K562 (cell line): ENCODE measurements at regions not wholly inside any gene's neighbourhood (a gene's known extent, or its start where the extent isn't known, plus 50 kb on each side); places are given as distances from the start of the nearest gene placed in this dataset.

Experiments used
- ATF1 ChIP-seq, 2 experiments: fragments of 450-650 bp in 1 of 2; IDR thresholded peaks; 2 replicates each; pipeline ENCODE4 v1.6.1; 2016; ENCODE audit warnings: missing compliant biosample characterization in 1 of 2, missing genetic modification characterization in 1 of 2
- DPF2 ChIP-seq: fragments of 450-650 bp; IDR thresholded peaks from 2 replicates; pipeline ENCODE4 v1.6.1; 2016
- EP300 ChIP-seq: IDR thresholded peaks from 2 replicates; pipeline ENCODE4 v1.6.1; 2012; ENCODE audit warnings: low read length, improper control_type of control experiment
- ETV5 ChIP-seq: sonication (generic); formaldehyde crosslinking; IDR thresholded peaks from 2 replicates; pipeline ENCODE4 v1.4.0; 2020; ENCODE audit warnings: low read depth, mild to moderate bottlenecking, missing genetic modification reagents
- GABPB1 ChIP-seq: sonication (generic); formaldehyde crosslinking; IDR thresholded peaks from 2 replicates; pipeline ENCODE4 v1.8.0; 2022; ENCODE audit warnings: mild to moderate bottlenecking, missing genetic modification reagents
- HDGF ChIP-seq: fragments of 450-650 bp; IDR thresholded peaks from 2 replicates; pipeline ENCODE4 v1.6.1; 2016
- HNRNPUL1 ChIP-seq: fragments of 200-400 bp; formaldehyde crosslinking; IDR thresholded peaks from 2 replicates; pipeline ENCODE4 v1.6.1; 2017; ENCODE audit warnings: low read length
- HSF4 ChIP-seq: fragments of 250-450 bp; sonication (Bioruptor Pico); IDR thresholded peaks from 2 replicates; pipeline ENCODE4 v2.1.2; 2022; ENCODE audit warnings: mild to moderate bottlenecking, moderate library complexity, borderline replicate concordance
- JUND ChIP-seq, 2 experiments: IDR thresholded peaks; 2 replicates in 1 of 2; 3 replicates in 1 of 2; pipeline ENCODE4 v1.6.1; 2011; ENCODE audit warnings: borderline replicate concordance in 2 of 2, low read depth in 2 of 2, low read length in 2 of 2, improper control_type of control experiment in 1 of 2, missing biosample characterization in 1 of 2, missing genetic modification characterization in 1 of 2, missing genetic modification reagents in 1 of 2
- MEF2D ChIP-seq: conservative IDR thresholded peaks from 2 replicates; pipeline ENCODE4 v1.6.1; 2016; ENCODE audit warnings: low read depth, missing genetic modification characterization, missing compliant biosample characterization
- NCOA1 ChIP-seq: fragments of 450-650 bp; IDR thresholded peaks from 2 replicates; pipeline ENCODE4 v1.6.1; 2016; ENCODE audit warnings: low read depth
- NCOA2 ChIP-seq, 2 experiments: fragments of 450-650 bp; IDR thresholded peaks; 2 replicates each; pipeline ENCODE4 v1.6.1; 2018; ENCODE audit warnings: mild to moderate bottlenecking in 2 of 2, moderate library complexity in 1 of 2; ENCODE audit not compliant: partially characterized antibody in 2 of 2
- NFE2L1 ChIP-seq: fragments of 450-650 bp; IDR thresholded peaks from 2 replicates; pipeline ENCODE4 v1.6.1; 2016; ENCODE audit warnings: missing genetic modification characterization, low read depth, mild to moderate bottlenecking, missing compliant biosample characterization, moderate library complexity, borderline replicate concordance
- NFIX ChIP-seq: fragments of 250-450 bp; sonication (Bioruptor Pico); IDR thresholded peaks from 2 replicates; pipeline ENCODE4 v1.4.0; 2020; ENCODE audit warnings: low read depth, mild to moderate bottlenecking, moderate library complexity
- PYGO2 ChIP-seq: fragments of 450-650 bp; IDR thresholded peaks from 2 replicates; pipeline ENCODE4 v1.6.1; 2016; ENCODE audit warnings: mild to moderate bottlenecking, missing genetic modification characterization, moderate library complexity, missing compliant biosample characterization
- RBBP5 ChIP-seq: fragments of 200-600 bp; sonication (generic); IDR thresholded peaks from 2 replicates; pipeline ENCODE4 v1.6.1; 2012; ENCODE audit warnings: borderline replicate concordance, mild to moderate bottlenecking, low read length, control low read depth, inconsistent platforms; ENCODE audit not compliant: insufficient read depth, poor library complexity, severe bottlenecking
- SAFB ChIP-seq: fragments of 200-400 bp; formaldehyde crosslinking; IDR thresholded peaks from 2 replicates; pipeline ENCODE4 v1.6.1; 2017; ENCODE audit warnings: low read depth, low read length, borderline replicate concordance
- SMARCE1 ChIP-seq: fragments of 450-650 bp; IDR thresholded peaks from 2 replicates; pipeline ENCODE4 v1.7.1; 2016; ENCODE audit warnings: mild to moderate bottlenecking
- TAF9B ChIP-seq: fragments of 450-650 bp; IDR thresholded peaks from 2 replicates; pipeline ENCODE4 v1.6.1; 2018; ENCODE audit warnings: mild to moderate bottlenecking; ENCODE audit not compliant: partially characterized antibody
- TRIM24 ChIP-seq, 2 experiments: fragments of 450-650 bp; IDR thresholded peaks; 2 replicates each; pipeline ENCODE4 v1.6.1; 2016
- TSC22D4 ChIP-seq: fragments of 450-650 bp; IDR thresholded peaks from 2 replicates; pipeline ENCODE4 v1.6.1; 2016; ENCODE audit warnings: missing genetic modification characterization, missing biosample characterization, control low read depth
- ZNF699 ChIP-seq: fragments of 250-450 bp; sonication (Bioruptor Pico); IDR thresholded peaks from 2 replicates; pipeline ENCODE4 v1.8.0; 2021; ENCODE audit warnings: mild to moderate bottlenecking, moderate library complexity; ENCODE audit not compliant: insufficient replicate concordance
- ZNF764 ChIP-seq: fragments of 250-450 bp; sonication (Bioruptor Pico); IDR thresholded peaks from 2 replicates; pipeline ENCODE4 v1.4.0; 2020; ENCODE audit warnings: low read depth, mild to moderate bottlenecking, moderate library complexity
- ZNF79 ChIP-seq: fragments of 250-450 bp; sonication (Bioruptor Pico); IDR thresholded peaks from 2 replicates; pipeline ENCODE4 v1.4.0; 2020; ENCODE audit warnings: low read depth, mild to moderate bottlenecking, moderate library complexity
- TF ChIP-seq, protein P1 (sequence below): sonication (generic); IDR thresholded peaks from 2 replicates; pipeline ENCODE4 v1.6.1; 2016
- TF ChIP-seq, protein P2 (sequence below), 2 experiments: fragments of 450-650 bp; IDR thresholded peaks; 2 replicates each; pipeline ENCODE4 v1.6.1; 2018; ENCODE audit warnings: mild to moderate bottlenecking in 2 of 2, low read depth in 1 of 2; ENCODE audit not compliant: partially characterized antibody in 2 of 2

DNA sequence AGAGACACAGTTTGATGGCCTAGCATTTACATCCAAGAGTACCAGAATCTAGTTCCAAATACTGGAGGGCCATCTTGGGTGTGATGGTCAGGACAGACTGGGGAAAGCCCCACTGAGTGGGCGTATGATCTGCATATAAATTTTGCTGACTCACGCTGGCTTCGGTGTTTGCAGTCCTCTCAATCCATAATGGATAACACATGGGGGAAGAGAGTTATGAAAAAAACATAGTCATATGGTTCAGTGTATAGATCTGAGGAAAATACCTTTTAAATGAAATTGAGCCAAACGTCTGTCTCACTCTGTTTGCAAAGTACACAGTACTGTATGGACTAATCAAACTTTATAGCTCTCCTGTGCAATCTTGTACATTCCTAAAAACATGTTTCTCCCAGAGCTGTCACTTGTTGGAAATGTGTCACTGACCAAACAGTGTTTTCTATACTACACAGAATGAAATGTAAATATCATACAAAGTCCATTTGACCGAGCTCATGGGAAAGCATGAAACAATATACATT is 125.3 kb upstream of the THBS1 start (continued):
- TF ChIP-seq ETV5 (CRISPR knock-in tag): no peak
- 0 out of 4 replicates have a peak, but pooled peaks of 1 of the 2 experiments have one; percentile 13 for TF ChIP-seq TRIM24 (IDR thresholded peaks at IDR 0.05)
- TF ChIP-seq, protein P1, sequence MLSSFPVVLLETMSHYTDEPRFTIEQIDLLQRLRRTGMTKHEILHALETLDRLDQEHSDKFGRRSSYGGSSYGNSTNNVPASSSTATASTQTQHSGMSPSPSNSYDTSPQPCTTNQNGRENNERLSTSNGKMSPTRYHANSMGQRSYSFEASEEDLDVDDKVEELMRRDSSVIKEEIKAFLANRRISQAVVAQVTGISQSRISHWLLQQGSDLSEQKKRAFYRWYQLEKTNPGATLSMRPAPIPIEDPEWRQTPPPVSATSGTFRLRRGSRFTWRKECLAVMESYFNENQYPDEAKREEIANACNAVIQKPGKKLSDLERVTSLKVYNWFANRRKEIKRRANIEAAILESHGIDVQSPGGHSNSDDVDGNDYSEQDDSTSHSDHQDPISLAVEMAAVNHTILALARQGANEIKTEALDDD: no peak
- TF ChIP-seq RBBP5: no peak
- TF ChIP-seq EP300: peak; percentile 16; the same call in 1 of the 2 replicates
- TF ChIP-seq TSC22D4 (tag): no peak
- no peak for TF ChIP-seq PYGO2 (tag)
- TF ChIP-seq HDGF: no peak
- 0 out of 2 replicates have a peak, but pooled peaks have one; percentile 43 for TF ChIP-seq SMARCE1
- TF ChIP-seq ZNF764 (CRISPR knock-in tag): no peak
- TF ChIP-seq DPF2: 0 out of 2 replicates have a peak, but pooled peaks have one; percentile 38
- TF ChIP-seq SAFB: no peak
- no peak for TF ChIP-seq HSF4 (CRISPR knock-in tag)
- no peak for TF ChIP-seq ZNF699 (CRISPR knock-in tag)
- peak; percentile 30; the same call in 1 of the 2 replicates for TF ChIP-seq JUND (IDR thresholded peaks at IDR 0.05; ENCODE audit: borderline replicate concordance, low read depth, low read length)
- peak; percentile 25; the same call in 1 of the 3 replicates for TF ChIP-seq JUND (tag; IDR thresholded peaks at IDR 0.05; ENCODE audit: borderline replicate concordance, low read depth, low read length)
- no peak for TF ChIP-seq NCOA2 (IDR thresholded peaks at IDR 0.05; ENCODE audit: partially characterized antibody in 2 of 2)
- TF ChIP-seq ATF1 (CRISPR knock-in tag; IDR thresholded peaks at IDR 0.05): no peak
- TF ChIP-seq ATF1 (tag; IDR thresholded peaks at IDR 0.05): no peak
- TF ChIP-seq TAF9B: no peak
- no peak for TF ChIP-seq GABPB1
- TF ChIP-seq NFE2L1: peak; percentile 96
- no peak for TF ChIP-seq NCOA1
- no peak for TF ChIP-seq MEF2D (tag)
- TF ChIP-seq NFIX (CRISPR knock-in tag): no peak
- no peak for TF ChIP-seq ZNF79 (CRISPR knock-in tag)
- TF ChIP-seq HNRNPUL1: no peak
- TF ChIP-seq, protein P2, sequence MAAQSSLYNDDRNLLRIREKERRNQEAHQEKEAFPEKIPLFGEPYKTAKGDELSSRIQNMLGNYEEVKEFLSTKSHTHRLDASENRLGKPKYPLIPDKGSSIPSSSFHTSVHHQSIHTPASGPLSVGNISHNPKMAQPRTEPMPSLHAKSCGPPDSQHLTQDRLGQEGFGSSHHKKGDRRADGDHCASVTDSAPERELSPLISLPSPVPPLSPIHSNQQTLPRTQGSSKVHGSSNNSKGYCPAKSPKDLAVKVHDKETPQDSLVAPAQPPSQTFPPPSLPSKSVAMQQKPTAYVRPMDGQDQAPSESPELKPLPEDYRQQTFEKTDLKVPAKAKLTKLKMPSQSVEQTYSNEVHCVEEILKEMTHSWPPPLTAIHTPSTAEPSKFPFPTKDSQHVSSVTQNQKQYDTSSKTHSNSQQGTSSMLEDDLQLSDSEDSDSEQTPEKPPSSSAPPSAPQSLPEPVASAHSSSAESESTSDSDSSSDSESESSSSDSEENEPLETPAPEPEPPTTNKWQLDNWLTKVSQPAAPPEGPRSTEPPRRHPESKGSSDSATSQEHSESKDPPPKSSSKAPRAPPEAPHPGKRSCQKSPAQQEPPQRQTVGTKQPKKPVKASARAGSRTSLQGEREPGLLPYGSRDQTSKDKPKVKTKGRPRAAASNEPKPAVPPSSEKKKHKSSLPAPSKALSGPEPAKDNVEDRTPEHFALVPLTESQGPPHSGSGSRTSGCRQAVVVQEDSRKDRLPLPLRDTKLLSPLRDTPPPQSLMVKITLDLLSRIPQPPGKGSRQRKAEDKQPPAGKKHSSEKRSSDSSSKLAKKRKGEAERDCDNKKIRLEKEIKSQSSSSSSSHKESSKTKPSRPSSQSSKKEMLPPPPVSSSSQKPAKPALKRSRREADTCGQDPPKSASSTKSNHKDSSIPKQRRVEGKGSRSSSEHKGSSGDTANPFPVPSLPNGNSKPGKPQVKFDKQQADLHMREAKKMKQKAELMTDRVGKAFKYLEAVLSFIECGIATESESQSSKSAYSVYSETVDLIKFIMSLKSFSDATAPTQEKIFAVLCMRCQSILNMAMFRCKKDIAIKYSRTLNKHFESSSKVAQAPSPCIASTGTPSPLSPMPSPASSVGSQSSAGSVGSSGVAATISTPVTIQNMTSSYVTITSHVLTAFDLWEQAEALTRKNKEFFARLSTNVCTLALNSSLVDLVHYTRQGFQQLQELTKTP (IDR thresholded peaks at IDR 0.05; ENCODE audit: low read depth in 1 of 2, partially characterized antibody in 2 of 2): no peak
